GM21529 (cell line): ENCODE measurements at regions not wholly inside any gene's neighbourhood (a gene's known extent, or its start where the extent isn't known, plus 50 kb on each side); places are given as distances from the start of the nearest gene placed in this dataset.
"Not testable (repeated sequence)": the region's sequence is repeated elsewhere in the genome, so short reads cannot be mapped to it uniquely, and the experiment has no call there.

Experiments used
- ATAC-seq: cut with Tn5 transposase; IDR thresholded peaks from one replicate; pipeline ENCODE4 v1.9.1; 2021; ENCODE audit not compliant: unreplicated experiment

GRCh38 chr7:149992366-149992765 is 118.6 kb downstream of the ATP6V0E2 start:
- not testable (repeated sequence) for ATAC-seq

DNA sequence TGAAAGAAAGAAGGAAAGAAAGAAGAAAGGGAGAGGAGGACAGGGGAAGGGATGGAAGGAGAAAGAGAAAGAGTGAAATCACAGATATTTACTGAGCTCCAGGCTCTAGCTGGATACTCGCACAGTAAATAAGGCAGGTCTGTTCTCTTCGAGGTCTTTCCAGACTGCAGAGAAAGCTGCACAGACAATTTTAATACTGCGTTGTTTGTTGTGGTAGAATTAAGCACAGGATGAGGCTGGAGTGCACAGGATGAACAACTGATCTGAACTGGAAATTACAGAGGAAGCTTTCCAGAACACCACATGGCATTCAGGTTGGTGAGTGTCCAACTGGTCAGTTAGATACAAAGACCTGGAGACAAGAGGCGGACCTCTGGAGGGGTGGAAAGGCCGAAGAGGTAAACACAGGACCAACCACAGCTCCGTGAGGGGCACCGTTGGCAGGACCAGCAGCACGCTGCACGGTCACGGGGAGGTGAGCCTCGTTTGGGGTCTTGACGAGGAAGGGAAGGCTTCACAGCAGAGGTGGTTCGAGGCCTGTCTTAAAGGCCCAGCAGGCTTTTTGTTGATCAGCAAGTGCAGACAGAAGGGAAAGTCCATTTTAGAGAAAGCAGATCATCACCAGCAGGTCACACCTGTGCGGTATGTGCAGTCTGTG is 121.7 kb downstream of the ATP6V0E2 start:
- ATAC-seq, result not testable (repeated sequence)

GRCh38 chr7:150000780-150001599 is 127.2 kb downstream of the ATP6V0E2 start:
- ATAC-seq, result not testable (repeated sequence)

GRCh38 chr7:150003304-150003810 is 129.6 kb downstream of the ATP6V0E2 start:
- no peak for ATAC-seq

DNA sequence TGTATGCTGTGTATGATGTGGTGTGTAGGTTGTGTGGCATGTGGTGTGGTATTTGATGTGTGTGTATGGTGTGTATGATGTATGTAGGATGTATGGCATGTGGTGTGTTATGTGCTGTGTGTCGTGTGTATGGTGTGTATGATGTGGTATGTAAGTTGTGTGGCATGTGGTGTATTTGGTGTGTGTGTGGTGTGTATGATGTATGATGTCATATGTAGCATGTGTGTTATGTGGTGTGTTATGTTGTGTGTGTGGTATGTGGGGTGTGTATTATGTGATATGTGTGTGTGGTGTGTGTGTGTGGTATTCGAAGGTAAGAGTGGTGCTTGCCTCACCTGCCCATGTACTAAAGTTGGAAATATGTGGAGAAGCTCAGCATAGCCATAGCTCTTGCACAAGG is 130.2 kb downstream of the ATP6V0E2 start:
- not testable (repeated sequence) for ATAC-seq

GRCh38 chr7:150004843-150005242 is 131.1 kb downstream of the ATP6V0E2 start:
- ATAC-seq, result not testable (repeated sequence)

GRCh38 chr7:150009620-150010303 is 136.0 kb downstream of the ATP6V0E2 start:
- not testable (repeated sequence) for ATAC-seq

DNA sequence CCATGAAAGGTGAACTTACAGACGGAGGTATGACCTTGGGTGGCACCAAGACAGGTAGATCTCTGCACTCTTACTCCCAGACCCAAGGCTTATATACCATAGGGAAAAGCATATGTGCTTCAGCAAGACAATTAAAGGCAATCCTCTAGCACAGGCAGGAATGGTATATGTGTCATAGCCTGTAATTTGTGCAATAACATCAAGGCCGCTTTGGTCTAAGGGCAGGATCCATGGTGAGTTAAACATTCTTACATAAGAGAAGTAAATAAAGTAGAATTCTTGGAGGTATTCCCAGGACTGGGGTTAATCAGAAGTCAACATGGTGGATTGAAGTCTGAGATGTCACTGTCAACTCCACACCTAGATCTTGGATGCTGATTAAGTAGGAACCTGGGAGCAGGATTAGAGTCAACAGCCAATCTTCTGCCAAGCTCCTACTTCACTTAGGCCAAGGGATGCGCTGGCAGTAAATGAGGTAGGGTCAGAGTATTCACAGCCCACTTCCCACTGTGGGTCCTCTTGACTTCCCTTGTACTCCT is 143.0 kb downstream of the ATP6V0E2 start:
- not testable (repeated sequence) for ATAC-seq

- not testable (repeated sequence) for ATAC-seq
Measured at GRCh38 chr7:150020210-150020609, 146.4 kb downstream of the ATP6V0E2 start.

DNA sequence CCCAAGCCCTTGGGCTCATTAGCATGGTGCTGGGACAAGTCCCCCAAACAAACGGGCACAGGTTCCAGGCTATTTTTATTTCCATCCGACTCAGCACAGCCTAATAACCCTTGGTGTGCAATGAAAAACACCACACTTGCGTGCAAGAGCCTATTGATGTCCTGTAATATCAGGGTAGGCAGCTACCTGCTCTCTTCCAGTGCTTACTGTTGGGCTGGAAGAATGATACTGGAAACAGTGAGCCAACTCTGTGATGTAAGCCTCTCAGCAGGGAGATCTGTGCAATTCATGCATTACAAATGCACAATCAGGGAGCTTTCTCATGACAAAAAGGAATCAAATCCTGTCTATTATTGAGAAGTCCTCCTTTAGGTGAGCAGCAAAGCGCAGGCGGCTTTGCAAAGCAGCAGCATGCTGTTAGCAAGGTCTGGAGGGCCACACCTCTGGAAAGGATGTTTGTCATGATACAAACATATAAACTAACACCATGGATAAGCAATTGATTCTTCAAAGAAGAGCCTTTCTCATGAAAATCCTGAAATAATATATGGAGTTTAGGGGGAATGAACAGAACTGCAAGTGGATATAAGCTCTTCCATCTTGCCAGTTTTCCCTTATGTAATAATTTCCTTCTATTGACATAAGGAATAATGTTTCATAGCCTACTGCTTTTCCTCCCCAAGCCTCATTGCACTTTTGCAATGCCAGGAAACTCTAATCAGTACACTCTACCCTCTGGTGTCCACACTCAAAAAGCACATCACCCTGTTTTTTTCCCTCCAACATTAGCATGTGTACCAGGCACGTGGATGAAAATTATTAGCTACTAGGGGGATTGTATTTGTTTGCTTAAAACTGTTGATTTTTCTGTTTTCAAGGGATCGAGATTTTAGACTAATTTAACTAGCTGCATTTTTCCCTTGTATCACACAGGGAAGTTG is 151.1 kb downstream of the ATP6V0E2 start:
- ATAC-seq, result not testable (repeated sequence)

- not testable (repeated sequence) for ATAC-seq
Measured at GRCh38 chr7:150025802-150026201, 152.0 kb downstream of the ATP6V0E2 start.

GRCh38 chr7:150028344-150029012 is 154.7 kb downstream of the ATP6V0E2 start:
- ATAC-seq, result not testable (repeated sequence)

- not testable (repeated sequence) for ATAC-seq
Measured at GRCh38 chr7:150029013-150029389, 155.2 kb downstream of the ATP6V0E2 start.

DNA sequence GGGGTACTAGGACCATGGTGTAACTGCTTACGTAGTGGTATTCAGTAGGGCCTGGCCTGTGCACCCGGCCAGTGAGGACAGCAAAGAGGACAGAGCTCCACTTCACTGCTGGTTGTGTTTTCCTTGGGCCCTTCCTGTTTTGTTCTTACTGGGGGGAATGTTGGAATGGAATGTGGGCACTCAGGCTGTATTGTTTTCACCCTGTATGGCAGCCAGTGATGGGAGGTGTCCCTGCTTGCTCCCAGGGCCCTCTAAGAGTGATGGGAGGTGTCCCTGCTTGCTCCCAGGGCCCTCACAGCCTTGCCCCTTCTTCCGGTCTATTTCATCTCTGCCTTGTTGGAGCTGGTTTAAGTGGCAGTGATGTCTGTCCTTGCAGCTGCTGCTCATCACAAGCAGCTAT is 158.0 kb downstream of the ATP6V0E2 start:
- ATAC-seq, result not testable (repeated sequence)

DNA sequence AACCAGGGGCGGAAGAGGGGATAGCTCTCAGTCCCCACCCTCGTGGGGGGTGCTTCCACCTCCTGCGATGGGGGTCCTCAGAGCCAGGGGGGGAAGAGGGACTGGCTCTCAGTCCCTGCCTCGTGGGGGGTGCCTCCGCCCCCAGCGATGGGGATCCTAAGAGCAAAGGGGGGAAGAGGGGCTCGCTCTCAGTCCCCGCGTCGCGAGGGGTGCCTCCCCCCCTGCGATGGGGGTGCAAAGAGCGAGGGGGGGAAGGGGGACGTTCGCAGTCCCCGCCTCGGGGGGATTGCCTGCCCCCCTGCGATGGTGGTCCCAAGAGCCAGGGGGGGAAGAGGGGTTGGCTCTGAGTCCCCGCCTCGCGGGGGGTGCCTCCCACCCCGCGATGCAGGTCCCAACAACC is 159.9 kb downstream of the ATP6V0E2 start:
- ATAC-seq, result not testable (repeated sequence)

GRCh38 chr7:150035769-150036168 is 162.0 kb downstream of the ATP6V0E2 start:
- not testable (repeated sequence) for ATAC-seq

GRCh38 chr7:150039061-150039460 is 165.3 kb downstream of the ATP6V0E2 start:
- not testable (repeated sequence) for ATAC-seq

DNA sequence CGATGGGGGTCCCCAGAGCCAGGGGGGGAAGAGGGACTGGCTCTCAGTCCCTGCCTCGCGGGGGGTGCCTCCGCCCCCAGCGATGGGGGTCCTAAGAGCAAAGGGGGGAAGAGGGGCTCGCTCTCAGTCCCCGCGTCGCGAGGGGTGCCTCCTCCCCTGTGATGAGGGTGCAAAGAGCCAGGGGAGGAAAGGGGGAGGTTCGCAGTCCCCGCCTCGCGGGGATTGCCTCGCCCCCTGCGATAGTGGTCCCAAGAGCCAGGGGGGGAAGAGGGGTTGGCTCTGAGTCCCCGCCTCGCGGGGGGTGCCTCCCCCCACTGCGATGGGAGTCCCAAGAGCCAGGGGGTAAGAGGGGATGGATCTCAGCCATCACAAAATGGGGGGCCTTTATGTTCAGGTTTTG is 168.5 kb downstream of the ATP6V0E2 start:
- ATAC-seq, result not testable (repeated sequence)

DNA sequence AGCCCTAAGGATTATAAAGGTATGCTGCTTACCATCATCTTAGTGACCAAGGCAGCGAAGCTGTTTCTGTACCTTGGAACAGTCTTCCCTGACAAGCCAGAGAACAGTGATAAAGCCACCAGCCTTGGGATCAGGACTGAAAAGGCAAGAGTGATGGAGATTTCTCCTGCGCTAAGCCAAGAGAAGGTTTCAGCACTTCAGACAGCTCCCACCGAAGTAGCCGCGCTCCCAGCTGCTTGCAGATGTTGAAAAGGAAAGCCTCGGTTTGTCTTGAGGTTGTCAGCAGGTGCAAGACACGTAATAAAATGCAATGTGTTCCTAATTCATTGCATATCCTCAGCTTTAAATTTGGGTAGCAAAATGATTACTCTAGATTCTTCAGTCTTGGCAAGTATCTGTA is 171.0 kb downstream of the ATP6V0E2 start:
- not testable (repeated sequence) for ATAC-seq
